NCI-H82 treated with DMSO at 0.1 percent for 48 hours (cell line): ENCODE measurements at regions not wholly inside any gene's neighbourhood (a gene's known extent, or its start where the extent isn't known, plus 50 kb on each side); places are given as distances from the start of the nearest gene placed in this dataset.

ENCODE experiments used
- DNase-seq: peaks from one replicate; lab custom pipeline; 2025; ENCODE audit not compliant: unreplicated experiment; lab: John Stamatoyannopoulos, UW

DNA sequence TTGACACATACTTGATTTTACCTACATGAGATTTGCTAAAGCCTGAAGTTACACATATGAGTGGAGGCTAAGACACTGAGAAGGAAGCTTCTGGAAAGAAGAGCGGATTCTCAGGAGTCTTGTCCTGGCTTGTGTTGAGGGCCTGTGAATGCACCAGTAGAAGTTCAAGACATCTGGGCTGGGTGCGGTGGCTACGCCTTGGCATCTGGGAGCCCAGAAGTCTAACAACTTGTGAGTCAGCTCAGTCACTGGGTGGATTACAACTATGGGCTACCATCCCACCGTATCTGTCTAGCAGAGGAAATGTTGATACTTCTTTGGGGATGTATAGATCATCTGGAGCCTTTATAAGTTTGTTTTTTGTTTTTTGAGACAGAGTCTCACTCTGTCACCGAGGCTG, 375.6 kb upstream of the SMIM31 start:
- DNase-seq: no peak

- no peak for DNase-seq
Observed at GRCh38 chr4:164379694-164380093, 374.2 kb upstream of the SMIM31 start.

- no peak for DNase-seq
Observed at GRCh38 chr4:164381859-164382258, 372.1 kb upstream of the SMIM31 start.

- no peak for DNase-seq
Observed at GRCh38 chr4:164383058-164383357, 370.9 kb upstream of the SMIM31 start.

DNA sequence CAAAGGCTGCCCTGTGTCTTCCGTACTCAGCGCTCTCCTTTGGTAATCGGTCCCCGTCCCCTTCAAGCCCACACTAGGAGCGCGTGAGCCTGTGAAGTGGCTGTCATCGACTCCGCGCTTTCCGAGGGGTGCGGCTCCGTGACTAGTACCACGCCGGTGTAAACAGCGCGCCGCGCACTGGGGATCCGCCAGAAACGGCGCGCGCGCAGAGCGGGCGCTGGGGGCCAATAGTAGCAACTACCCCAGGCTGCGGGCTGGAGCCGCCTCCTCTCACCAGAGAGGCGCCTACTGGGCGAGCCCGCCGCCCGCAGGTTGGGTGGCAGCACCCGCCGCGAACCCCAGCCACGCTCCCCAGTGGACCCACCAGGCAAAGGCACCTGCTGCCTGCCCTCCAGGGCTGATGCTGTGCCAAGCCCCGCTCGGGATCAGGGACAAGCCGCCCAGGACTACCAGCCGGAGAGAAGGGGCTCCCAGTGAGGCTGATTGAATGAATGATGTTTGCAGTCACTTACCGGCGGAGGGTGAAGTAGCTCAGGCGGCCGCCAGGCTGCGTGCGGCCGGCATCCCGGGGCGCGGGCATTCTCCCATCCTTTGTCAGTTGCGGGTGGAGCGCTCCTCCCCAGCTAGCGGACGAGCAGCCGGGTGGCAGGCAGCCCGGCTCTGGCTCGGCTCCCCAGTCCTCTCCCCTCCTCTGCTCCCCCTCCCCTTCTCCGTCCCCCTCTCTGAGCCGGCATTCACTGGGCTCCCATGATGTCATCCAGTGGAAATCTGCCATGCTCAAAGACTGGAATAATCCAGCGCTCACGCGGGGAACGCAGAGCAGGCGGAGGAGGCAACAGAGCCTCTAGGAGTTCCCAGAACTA, 370.3 kb upstream of the SMIM31 start:
- DNase-seq: no peak

DNA sequence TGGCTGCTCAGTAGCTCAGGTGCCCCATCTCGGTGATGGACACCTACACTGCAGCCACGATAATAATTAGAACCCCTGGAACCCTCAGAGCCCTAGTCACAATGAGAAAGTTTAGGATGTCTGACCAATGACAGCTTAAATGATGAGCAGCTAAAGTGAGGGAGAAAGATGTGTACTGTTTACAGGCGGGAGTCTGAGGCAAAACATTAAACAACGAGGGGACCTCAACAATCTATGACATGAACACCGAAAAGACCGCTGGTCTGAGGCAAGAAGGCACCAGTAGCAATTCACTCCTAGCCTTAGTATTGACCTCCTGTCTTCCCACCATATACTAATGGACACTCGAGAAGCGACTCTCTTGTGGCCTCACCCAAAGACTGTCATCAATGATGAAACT, 369.5 kb upstream of the SMIM31 start:
- no peak for DNase-seq

- peak; percentile 46 for DNase-seq
Observed at GRCh38 chr4:164396439-164396838, 357.5 kb upstream of the SMIM31 start.

DNA sequence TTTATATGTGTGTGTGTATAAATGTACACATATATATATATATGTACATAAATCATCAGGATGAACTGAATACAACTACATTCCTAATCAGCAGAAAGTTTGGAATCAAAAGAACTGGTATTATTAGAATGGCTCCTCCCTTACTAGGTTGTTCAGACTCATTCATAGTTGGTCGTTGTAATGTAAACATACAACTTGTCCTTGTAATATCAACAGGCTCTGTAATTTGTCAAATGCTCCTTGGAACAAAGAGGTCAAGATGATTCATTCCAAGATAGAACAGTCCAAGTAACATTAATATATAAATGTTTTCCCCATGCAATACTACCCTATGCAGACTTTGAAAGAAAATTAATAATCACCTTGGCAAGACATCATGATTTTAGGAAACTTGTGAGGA, 351.4 kb upstream of the SMIM31 start:
- no peak for DNase-seq

DNA sequence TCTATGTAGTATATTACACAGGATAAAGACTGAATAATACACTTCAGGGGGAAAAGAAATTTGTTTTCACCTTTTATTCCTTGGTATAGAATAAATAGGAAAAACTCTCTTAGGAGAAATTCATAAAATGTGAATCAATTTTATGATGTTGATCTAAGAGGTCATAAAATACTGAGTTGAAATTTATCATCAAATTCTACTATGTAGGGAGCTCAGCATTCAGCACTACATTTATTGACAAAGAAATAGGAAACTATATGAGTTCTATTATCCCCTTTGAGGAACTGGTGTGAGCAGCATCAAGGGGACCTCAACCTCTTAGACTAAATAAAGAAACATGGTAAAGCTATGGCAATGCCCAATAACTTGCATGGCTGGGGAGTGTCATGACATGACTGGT, 348.2 kb upstream of the SMIM31 start:
- DNase-seq: no peak

DNA sequence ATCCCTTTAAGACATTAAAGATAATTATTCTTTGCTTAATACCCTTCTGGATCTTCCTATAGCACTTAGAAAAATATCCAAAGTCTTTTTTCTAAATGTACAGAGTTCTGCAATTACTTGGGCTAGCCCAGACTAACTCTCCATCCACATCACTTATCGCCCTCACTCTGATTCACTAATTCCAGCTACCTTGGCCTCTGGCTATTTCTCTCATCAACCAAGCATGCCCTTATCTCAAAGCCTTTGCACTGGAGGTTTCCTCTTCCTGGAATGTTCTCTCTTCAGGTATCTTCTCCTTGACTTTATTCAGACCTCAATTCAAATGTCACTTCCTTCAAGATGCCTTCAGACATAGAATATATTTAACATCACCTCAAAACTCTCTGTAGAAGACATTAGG, 345.1 kb upstream of the SMIM31 start:
- DNase-seq: no peak

GRCh38 chr4:164410401-164410800, 343.5 kb upstream of the SMIM31 start:
- no peak for DNase-seq

DNA sequence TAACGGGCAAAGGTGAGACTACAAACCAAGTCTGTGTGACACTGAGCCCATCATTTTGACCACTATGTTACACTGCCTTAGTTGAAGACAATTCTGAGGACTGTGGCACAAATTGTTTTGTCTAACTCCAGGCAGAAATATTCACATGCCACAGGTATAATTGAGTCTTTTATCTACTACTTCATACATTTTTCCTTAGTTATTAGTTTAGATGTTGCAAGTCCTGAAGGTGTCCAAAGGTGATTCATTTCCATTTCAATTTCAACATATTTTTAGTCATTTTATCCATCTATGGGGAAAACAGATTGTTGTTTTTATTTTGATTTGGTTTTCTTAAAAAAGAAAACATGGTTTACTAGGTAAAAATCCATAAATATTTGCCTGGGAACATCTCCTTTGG, 341.7 kb upstream of the SMIM31 start:
- no peak for DNase-seq

DNA sequence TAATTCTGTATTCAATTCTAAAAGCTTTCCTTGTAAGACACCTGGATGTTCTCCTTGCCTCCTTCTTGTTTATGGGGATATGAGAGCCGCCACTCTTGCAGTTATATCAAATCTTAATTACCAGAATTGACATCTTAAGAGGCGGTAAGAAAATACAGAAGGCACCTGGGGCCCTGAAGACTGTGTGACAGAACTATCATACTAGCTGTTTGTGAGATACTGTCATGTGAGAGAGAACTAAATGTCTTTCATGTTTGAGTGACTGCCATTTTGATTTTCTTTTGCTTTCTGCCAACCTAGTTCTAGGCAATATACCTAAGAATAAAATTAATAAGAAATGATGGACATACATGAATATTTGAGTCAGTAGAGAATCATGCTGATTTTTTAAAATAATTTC, 340.2 kb upstream of the SMIM31 start:
- DNase-seq: no peak

DNA sequence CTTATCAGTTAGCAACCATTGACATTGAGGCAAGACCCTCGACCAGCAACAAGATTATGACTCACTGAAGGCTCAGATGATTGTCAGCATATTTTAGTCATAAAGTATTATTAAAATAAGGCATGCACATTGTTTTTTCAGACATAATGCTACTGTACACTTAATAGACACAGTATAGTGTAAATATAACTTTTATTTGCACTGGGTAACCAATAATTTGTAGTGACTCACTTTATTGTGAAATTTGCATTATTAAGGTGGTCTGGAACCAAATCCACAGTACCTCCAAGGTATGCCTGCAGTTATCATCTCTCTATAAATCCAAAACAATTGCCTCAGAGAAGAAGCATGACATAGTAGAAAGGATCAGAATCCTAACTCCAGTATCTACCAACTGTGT, 330.1 kb upstream of the SMIM31 start:
- no peak for DNase-seq

DNA sequence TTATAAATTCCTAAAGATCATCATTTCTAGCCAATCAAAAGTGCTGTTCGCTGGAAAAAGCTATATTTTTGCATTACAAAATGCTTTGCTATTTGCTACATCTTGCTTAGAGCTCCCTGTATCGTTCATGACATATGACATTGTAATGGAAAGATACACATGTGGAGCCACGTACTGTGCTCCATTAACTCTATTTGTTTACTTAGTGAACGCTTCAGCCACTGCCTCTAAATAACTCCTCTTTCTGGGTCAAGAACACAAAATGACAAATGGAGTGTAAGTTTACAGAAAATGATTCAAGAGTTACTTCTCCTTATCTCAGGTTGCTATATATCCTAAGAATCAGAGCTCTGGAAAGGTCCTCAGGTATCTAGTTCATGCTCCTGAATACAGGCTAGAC, 329.1 kb upstream of the SMIM31 start:
- DNase-seq: no peak

DNA sequence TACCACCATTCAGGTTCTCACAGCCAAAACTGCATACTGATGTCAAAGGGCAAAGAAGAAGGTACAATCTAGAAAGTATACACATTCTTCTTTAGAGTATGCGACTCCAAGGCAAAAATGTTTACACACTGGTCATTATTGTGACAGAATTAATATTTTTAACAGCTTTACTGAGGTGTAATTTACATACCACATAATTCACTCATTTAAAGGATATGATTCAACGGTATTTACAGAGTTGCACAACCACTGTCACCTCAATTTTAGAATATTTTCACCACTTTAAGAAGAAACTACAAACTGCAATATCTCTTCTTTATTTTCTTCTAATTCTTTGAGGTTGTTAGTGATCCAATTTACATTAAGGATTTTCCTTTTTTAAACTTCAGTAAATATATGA, 325.4 kb upstream of the SMIM31 start:
- no peak for DNase-seq

GRCh38 chr4:164438321-164438720, 315.6 kb upstream of the SMIM31 start:
- no peak for DNase-seq

DNA sequence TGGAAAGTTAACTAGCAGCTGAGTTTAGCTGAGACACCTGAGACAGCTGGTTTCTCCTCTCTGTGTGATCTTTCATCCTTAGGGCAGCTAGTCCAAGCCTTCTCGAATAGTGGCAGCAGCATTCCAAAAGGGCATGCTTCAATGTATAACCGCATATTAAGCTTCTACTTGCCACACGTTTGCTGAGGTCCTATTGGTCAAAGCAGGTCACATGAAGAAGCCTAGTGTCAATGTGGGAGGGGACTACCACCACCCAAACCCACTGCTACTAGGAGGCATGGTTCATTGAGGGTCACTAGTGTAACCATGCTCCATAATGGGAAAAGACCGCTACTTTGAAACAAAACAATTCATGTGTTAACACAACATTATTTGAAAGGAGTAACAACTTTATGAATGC, 314.9 kb upstream of the SMIM31 start:
- DNase-seq: no peak

- DNase-seq: peak; percentile 36
Observed at GRCh38 chr4:164440199-164440598, 313.7 kb upstream of the SMIM31 start.

- DNase-seq: no peak
Observed at GRCh38 chr4:164441109-164441508, 312.8 kb upstream of the SMIM31 start.

GRCh38 chr4:164442180-164442579, 311.8 kb upstream of the SMIM31 start:
- no peak for DNase-seq

DNA sequence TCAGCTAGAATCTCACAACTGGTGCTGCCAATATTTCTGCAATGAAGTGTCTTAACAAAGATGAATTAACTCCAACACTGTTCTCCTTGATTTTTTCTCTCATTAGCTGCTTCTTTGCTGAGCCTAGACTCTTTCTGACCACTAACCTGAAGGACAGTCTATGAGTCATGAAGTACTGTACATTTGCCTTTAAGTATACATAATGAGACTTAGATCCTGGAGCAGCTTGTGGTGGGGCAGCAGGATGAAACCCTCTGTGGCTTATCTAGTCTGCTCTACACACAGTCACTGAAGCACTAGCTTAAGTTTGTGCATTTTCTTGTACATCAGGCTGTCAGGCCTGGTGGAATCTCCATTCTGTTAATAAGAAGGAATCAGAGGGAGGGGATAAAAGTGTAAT, 307.4 kb upstream of the SMIM31 start:
- no peak for DNase-seq

DNA sequence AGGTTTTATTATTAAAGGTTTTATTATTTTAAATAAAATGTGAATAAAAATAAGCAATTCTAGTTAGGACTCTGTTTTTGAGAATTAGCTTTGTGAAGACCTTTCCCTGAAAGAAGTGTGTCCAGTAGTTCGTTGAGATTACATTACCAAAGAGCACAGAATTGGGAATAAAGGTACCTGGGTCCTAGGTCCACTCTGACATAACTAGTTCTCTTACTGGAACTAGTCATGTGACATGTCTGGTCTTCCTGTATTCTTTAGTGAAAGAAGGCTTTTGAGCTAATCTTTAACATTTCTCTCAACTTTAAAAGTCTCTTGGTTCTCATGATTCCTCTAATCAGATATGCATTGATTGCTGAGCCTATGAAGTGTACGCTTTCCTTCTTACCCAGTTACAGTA, 292.0 kb upstream of the SMIM31 start:
- no peak for DNase-seq
